Neural progenitor cell (in vitro differentiated cells): ENCODE measurements at regions not wholly inside any gene's neighbourhood (a gene's known extent, or its start where the extent isn't known, plus 50 kb on each side); places are given as distances from the start of the nearest gene placed in this dataset.

Source experiments
- EZH2phosphoT487 ChIP-seq: fragments of 200-600 bp; sonication (generic); IDR thresholded peaks from 2 replicates; pipeline ENCODE4 v1.6.1; 2017; ENCODE audit warnings: antibody characterized with exemption
- TF ChIP-seq, protein P1 (sequence below): fragments of 200-600 bp; sonication (generic); IDR thresholded peaks from 2 replicates; pipeline ENCODE4 v1.5.1; 2017; ENCODE audit warnings: antibody characterized with exemption, mild to moderate bottlenecking

DNA sequence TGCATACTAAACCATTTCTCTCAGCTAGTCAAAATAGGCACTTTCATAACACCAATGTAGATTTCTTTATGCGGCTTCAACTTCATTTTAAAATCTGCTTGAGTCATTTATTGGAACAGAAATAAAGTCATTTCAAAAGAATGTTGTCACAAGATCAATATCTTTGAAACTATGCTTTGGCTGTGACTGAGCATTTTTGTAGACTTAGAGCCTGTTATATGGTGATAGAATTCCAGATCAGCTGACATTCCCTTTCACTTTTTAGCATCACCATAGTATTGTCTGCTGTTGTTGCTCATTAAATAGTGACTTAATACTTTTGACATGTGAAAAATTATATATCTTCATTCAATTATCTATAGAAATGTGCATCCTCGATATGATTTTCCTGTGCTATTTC, 279.2 kb upstream of the PRR20A start:
- no peak for TF ChIP-seq EZH2phosphoT487
- TF ChIP-seq, protein P1, sequence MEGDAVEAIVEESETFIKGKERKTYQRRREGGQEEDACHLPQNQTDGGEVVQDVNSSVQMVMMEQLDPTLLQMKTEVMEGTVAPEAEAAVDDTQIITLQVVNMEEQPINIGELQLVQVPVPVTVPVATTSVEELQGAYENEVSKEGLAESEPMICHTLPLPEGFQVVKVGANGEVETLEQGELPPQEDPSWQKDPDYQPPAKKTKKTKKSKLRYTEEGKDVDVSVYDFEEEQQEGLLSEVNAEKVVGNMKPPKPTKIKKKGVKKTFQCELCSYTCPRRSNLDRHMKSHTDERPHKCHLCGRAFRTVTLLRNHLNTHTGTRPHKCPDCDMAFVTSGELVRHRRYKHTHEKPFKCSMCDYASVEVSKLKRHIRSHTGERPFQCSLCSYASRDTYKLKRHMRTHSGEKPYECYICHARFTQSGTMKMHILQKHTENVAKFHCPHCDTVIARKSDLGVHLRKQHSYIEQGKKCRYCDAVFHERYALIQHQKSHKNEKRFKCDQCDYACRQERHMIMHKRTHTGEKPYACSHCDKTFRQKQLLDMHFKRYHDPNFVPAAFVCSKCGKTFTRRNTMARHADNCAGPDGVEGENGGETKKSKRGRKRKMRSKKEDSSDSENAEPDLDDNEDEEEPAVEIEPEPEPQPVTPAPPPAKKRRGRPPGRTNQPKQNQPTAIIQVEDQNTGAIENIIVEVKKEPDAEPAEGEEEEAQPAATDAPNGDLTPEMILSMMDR = no peak
